ENCODE measurements at regions not wholly inside any gene's neighbourhood (a gene's known extent, or its start where the extent isn't known, plus 50 kb on each side); places are given as distances from the start of the nearest gene placed in this dataset.

DNA sequence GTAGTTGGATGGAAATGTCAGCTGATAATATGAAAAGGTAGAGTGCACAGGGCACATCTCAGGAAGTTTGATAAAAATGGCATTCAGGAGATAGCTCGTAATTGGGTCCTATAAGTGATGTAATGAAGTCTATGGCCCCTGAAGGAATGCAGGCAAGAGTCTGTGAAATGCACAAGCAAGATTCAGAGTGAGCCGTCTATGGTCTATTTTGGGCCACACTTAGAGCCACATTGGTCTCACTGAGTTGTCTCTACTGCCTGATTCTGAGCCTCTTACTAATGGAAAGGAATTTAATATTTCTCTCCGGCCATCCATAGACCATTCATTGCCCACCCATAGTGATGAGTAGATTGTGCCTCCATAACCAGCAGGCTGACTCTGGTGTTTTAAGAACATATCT lies 111.3 kb upstream of the KCNN2 start:
- Histone ChIP-seq H3K9ac (ENCODE audit: low read length) (no peak overlapping the region), H3K4me1 (ENCODE audit: low read length) (peaks cover 6% of the 10 kb centered on the region; the same call in 1 of the 2 replicates), H4K20me1 (ENCODE audit: insufficient read depth, low read length) (no peaks in the 10 kb centered on the region), H3K4me3 (ENCODE audit: low read length) (no peak overlapping the region), H3K27ac (ENCODE audit: low read length) (no peak overlapping the region), H2AFZ (ENCODE audit: low read depth, low read length) (no peak overlapping the region), H3K36me3 (replicated peaks; ENCODE audit: low read depth, low read length) (no peaks in the 10 kb centered on the region), H3K27me3 (ENCODE audit: low read depth, low read length) (no peaks in the 10 kb centered on the region), H3K79me2 (ENCODE audit: low read length) (no peaks in the 10 kb centered on the region), H3K4me2 (ENCODE audit: low read length) (no peak overlapping the region), H3K9me3 (ENCODE audit: insufficient read depth, low read length) (no peaks in the 10 kb centered on the region)
- TF ChIP-seq EZH2phosphoT487 (IDR thresholded peaks at IDR 0.05; ENCODE audit: low read depth): no peak
- TF ChIP-seq, protein P1, sequence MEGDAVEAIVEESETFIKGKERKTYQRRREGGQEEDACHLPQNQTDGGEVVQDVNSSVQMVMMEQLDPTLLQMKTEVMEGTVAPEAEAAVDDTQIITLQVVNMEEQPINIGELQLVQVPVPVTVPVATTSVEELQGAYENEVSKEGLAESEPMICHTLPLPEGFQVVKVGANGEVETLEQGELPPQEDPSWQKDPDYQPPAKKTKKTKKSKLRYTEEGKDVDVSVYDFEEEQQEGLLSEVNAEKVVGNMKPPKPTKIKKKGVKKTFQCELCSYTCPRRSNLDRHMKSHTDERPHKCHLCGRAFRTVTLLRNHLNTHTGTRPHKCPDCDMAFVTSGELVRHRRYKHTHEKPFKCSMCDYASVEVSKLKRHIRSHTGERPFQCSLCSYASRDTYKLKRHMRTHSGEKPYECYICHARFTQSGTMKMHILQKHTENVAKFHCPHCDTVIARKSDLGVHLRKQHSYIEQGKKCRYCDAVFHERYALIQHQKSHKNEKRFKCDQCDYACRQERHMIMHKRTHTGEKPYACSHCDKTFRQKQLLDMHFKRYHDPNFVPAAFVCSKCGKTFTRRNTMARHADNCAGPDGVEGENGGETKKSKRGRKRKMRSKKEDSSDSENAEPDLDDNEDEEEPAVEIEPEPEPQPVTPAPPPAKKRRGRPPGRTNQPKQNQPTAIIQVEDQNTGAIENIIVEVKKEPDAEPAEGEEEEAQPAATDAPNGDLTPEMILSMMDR (IDR thresholded peaks at IDR 0.05; ENCODE audit: low read depth, low read length): no peak

DNA sequence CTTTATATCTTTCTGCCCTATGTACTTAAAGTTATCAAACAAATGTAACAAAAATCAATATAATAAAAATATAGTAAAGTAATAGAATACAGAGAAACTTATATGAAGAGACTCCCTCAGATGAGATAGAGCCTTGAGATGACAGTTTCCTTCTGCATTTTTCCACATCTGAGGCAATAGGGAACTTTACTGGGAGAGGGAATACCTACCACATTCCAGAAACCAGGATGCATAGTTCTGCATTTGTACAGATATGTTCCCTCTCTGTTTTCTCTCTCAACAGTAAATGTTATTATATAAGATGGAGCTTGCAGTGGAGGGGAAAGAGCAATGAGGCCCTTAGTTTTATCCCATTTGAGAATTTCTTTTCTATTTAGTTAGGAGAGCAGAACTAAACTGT lies 109.6 kb upstream of the KCNN2 start:
- TF ChIP-seq, protein P1 (IDR thresholded peaks at IDR 0.05; ENCODE audit: low read depth, low read length): no peak
- no peak for TF ChIP-seq EZH2phosphoT487 (IDR thresholded peaks at IDR 0.05; ENCODE audit: low read depth)
- Histone ChIP-seq H3K27ac (ENCODE audit: low read length) (no peak overlapping the region), H3K4me3 (ENCODE audit: low read length) (no peak overlapping the region), H4K20me1 (ENCODE audit: insufficient read depth, low read length) (no peaks in the 10 kb centered on the region), H3K79me2 (ENCODE audit: low read length) (no peaks in the 10 kb centered on the region), H3K4me1 (ENCODE audit: low read length) (peaks cover 6% of the 10 kb centered on the region; the same call in 1 of the 2 replicates), H3K9ac (ENCODE audit: low read length) (no peak overlapping the region), H3K4me2 (ENCODE audit: low read length) (no peak overlapping the region), H2AFZ (ENCODE audit: low read depth, low read length) (no peak overlapping the region), H3K9me3 (ENCODE audit: insufficient read depth, low read length) (no peaks in the 10 kb centered on the region), H3K36me3 (replicated peaks; ENCODE audit: low read depth, low read length) (no peaks in the 10 kb centered on the region), H3K27me3 (ENCODE audit: low read depth, low read length) (no peaks in the 10 kb centered on the region)

DNA sequence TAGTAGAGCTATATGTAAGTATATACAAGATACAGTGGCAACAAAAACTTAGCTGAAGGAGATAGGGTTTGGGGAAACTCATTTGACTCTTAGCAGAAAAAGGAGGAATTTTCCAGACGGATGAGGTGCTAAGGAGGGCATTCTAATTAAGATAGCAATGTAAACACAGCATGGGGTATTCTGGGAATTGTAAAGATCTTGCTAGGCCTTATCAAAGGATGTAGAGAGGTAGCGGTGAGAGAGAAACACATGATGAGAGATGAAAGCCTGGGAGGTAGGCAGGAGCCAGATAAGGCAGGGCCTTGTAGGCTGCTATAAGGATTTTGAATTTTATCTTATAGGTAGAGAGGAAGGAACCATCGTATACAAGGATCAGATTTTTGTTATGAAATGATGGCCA lies 106.6 kb upstream of the KCNN2 start:
- TF ChIP-seq, protein P1 (IDR thresholded peaks at IDR 0.05; ENCODE audit: low read depth, low read length): no peak
- TF ChIP-seq EZH2phosphoT487 (IDR thresholded peaks at IDR 0.05; ENCODE audit: low read depth): no peak
- H3K27ac ChIP-seq (ENCODE audit: low read length): no peak overlapping the region
- H3K4me1 ChIP-seq (ENCODE audit: low read length): no peaks in the 10 kb centered on the region
- no peak overlapping the region for H3K9ac ChIP-seq (ENCODE audit: low read length)
- no peak overlapping the region for H2AFZ ChIP-seq (ENCODE audit: low read depth, low read length)
- H3K4me2 ChIP-seq (ENCODE audit: low read length): no peak overlapping the region
- H3K79me2 ChIP-seq (ENCODE audit: low read length): no peaks in the 10 kb centered on the region
- H3K9me3 ChIP-seq (ENCODE audit: insufficient read depth, low read length): no peaks in the 10 kb centered on the region
- no peaks in the 10 kb centered on the region for H4K20me1 ChIP-seq (ENCODE audit: insufficient read depth, low read length)
- no peak overlapping the region for H3K4me3 ChIP-seq (ENCODE audit: low read length)
- no peaks in the 10 kb centered on the region for H3K27me3 ChIP-seq (ENCODE audit: low read depth, low read length)
- no peaks in the 10 kb centered on the region for H3K36me3 ChIP-seq (replicated peaks; ENCODE audit: low read depth, low read length)

DNA sequence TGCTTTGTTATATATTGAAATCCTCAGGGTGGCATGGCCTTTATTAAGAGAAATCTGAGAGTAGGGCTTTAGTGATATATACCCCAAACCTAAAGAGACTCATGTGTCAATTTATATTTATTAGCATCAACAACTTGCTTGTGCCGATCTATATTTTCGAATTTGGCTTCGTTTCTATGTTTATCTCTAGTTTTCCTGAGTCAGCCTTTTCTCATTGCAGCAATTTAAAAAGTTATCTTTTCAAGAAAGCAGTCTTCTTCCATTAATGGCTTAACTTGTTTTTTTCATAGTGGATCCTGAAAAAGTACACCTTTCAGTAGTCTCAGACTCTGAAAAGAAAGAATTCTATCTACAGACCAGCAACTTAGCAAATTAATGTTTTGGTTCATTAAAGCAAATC lies 99.9 kb upstream of the KCNN2 start:
- no peak for TF ChIP-seq EZH2phosphoT487 (IDR thresholded peaks at IDR 0.05; ENCODE audit: low read depth)
- no peak overlapping the region for H3K4me3 ChIP-seq (ENCODE audit: low read length)
- no peak overlapping the region for H3K9ac ChIP-seq (ENCODE audit: low read length)
- H2AFZ ChIP-seq (ENCODE audit: low read depth, low read length): no peak overlapping the region
- no peaks in the 10 kb centered on the region for H4K20me1 ChIP-seq (ENCODE audit: insufficient read depth, low read length)
- H3K79me2 ChIP-seq (ENCODE audit: low read length): no peaks in the 10 kb centered on the region
- no peaks in the 10 kb centered on the region for H3K27me3 ChIP-seq (ENCODE audit: low read depth, low read length)
- no peaks in the 10 kb centered on the region for H3K9me3 ChIP-seq (ENCODE audit: insufficient read depth, low read length)
- no peaks in the 10 kb centered on the region for H3K36me3 ChIP-seq (replicated peaks; ENCODE audit: low read depth, low read length)
- H3K4me1 ChIP-seq (ENCODE audit: low read length): no peaks in the 10 kb centered on the region
- H3K27ac ChIP-seq (ENCODE audit: low read length): no peak overlapping the region
- no peak overlapping the region for H3K4me2 ChIP-seq (ENCODE audit: low read length)
